ENCODE measurements at regions not wholly inside any gene's neighbourhood (a gene's known extent, or its start where the extent isn't known, plus 50 kb on each side); places are given as distances from the start of the nearest gene placed in this dataset.

DNA sequence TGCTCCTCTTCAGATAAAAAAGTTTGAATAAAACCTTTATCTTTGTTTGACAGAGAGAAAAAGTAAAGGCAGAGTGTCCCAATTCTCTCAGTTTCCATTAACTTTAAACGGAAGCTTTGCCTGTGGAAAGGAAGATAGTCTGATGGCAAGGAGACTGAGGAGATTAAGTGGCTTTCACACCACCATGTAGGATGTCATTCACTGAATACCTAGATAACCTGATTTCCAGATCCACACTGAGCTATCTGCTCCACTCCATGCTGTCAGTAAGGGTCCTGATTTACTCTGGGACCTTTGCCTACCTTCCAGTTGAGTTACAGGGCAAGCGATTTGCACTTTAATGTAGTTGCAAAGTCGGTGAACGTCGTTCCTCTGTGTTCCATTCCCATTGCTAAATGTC is 233.4 kb upstream of the TBL1XR1 start:
- no peak overlapping the region for H3K27ac Mint-ChIP-seq
- no peak overlapping the region for H3K4me3 Mint-ChIP-seq
- DNase-seq (no peak), ATAC-seq (replicated peaks) (no peak)
- no peaks in the 10 kb centered on the region for H3K9me3 Mint-ChIP-seq
- no peaks in the 10 kb centered on the region for H3K27me3 Mint-ChIP-seq
- peaks cover 7% of the 10 kb centered on the region for H3K36me3 Mint-ChIP-seq (ENCODE audit: insufficient read depth)
- peaks cover 16 to 18% of the 10 kb centered on the region in 2 donors for H3K4me1 Mint-ChIP-seq (ENCODE audit: low read depth in 2 of 2)

DNA sequence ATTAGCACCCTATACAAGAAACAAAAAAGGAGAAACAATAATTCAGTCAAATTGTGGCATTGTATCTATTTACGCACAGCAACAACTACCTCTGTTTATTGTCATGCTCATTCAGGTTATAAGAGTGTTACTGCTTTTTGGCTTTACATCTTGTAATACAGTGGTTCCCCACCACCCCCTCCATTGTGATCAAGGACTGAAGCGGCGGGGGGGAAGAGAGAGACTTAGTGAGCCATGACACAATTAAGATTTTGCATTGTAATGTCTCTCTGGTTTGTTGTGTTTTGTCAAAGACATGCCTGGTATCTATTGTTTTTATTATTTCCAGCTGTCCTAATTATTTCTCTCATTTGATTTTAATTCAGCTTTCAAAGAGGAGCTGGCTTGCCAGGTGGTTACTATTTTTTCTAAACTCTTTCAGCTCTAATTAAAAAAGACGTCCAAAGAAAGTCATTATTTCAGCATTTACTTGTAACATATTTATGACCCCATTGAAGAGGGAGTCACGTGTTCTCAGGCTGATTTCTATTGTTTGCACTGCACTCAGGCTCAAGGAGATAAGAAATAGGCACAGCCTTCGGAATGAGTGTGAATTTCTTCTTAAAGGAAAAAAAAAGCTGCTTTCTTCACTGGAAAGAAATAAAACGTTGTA is 234.4 kb upstream of the TBL1XR1 start:
- no peaks in the 10 kb centered on the region for H3K9me3 Mint-ChIP-seq
- H3K27me3 Mint-ChIP-seq = no peaks in the 10 kb centered on the region
- no peak overlapping the region for H3K4me3 Mint-ChIP-seq
- DNase-seq = no peak
- no peak for ATAC-seq (replicated peaks)
- peaks cover 7% of the 10 kb centered on the region for H3K36me3 Mint-ChIP-seq (ENCODE audit: insufficient read depth)
- H3K27ac Mint-ChIP-seq = no peak overlapping the region
- peaks cover 13 to 14% of the 10 kb centered on the region in 2 donors for H3K4me1 Mint-ChIP-seq (ENCODE audit: low read depth in 2 of 2)

DNA sequence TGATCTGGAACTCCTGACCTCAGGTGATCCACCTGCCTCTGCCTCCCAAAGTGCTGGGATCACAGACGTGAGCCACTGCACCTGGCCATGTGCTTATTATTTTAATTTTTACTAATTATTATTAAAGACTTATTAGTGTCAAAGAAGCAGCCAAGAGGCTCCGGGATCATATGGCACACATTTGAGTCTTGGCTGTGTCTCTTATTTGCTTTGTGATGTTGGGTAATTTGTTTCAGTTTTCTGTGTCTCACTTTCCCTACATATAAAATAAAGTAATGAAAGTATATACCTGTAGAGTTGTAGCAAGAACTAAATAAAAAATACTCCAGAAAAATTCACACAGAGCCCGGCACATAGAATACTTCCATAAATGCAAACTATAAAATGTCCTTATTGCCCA is 238.0 kb upstream of the TBL1XR1 start:
- Mint-ChIP-seq H3K9me3 (no peaks in the 10 kb centered on the region), H3K27ac (no peak overlapping the region), H3K4me1 (ENCODE audit: low read depth in 2 of 2) (peaks cover 0 to 1% of the 10 kb centered on the region in 2 donors), H3K4me3 (no peak overlapping the region), H3K27me3 (no peaks in the 10 kb centered on the region), H3K36me3 (ENCODE audit: insufficient read depth) (peaks cover 3% of the 10 kb centered on the region)
- DNase-seq (no peak), ATAC-seq (replicated peaks) (no peak)

GRCh38 chr3:177437513-177438337 is 240.4 kb upstream of the TBL1XR1 start:
- no peak for DNase-seq
- no peak overlapping the region for H3K4me3 Mint-ChIP-seq
- H3K9me3 Mint-ChIP-seq = no peaks in the 10 kb centered on the region
- no peak for ATAC-seq (replicated peaks)
- no peak overlapping the region for H3K27ac Mint-ChIP-seq
- H3K36me3 Mint-ChIP-seq (ENCODE audit: insufficient read depth) = peaks cover 3% of the 10 kb centered on the region
- no peaks in the 10 kb centered on the region for H3K27me3 Mint-ChIP-seq
- H3K4me1 Mint-ChIP-seq (ENCODE audit: low read depth in 2 of 2) = peaks cover 0 to 1% of the 10 kb centered on the region in 2 donors

DNA sequence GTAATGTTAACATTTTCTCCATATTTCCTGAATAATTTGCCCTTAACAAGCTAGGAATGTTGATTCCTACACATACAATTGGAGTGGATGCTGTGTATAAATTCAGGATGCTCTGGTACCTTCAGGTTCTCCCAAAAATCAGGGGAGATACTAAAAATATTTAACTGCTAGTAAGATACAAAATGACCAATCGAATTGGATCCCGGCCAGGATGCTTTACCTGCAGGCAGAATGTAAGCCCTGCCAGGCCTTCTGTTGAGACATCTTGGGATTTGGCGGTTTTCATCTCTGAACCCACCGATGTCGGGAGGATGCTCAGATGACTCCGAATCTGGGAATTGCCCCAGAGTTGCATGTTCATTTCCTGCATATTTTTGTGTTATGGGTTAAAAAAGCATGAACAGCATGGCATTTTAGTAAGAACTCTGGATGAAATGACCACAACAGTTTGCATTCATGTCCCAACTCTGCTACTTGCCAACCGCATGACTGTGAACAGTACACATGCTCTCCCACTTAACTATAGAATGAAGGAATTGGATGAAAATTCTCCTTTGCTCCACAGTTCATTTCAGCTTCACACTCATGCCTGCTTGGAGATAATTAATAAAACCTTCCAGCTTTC is 241.4 kb upstream of the TBL1XR1 start:
- no peak overlapping the region for H3K4me3 Mint-ChIP-seq
- DNase-seq = no peak
- no peaks in the 10 kb centered on the region for H3K9me3 Mint-ChIP-seq
- no peak for ATAC-seq (replicated peaks)
- no peaks in the 10 kb centered on the region for H3K27me3 Mint-ChIP-seq
- peak overlapping the region in 1 of 2 donors; percentile 67 for H3K27ac Mint-ChIP-seq
- H3K36me3 Mint-ChIP-seq (ENCODE audit: insufficient read depth) = peaks cover 2% of the 10 kb centered on the region
- H3K4me1 Mint-ChIP-seq (ENCODE audit: low read depth in 2 of 2) = peaks cover 0 to 1% of the 10 kb centered on the region in 2 donors

- no peak for DNase-seq
- Mint-ChIP-seq H3K27ac (no peak overlapping the region), H3K4me3 (no peak overlapping the region), H3K36me3 (ENCODE audit: insufficient read depth) (no peaks in the 10 kb centered on the region), H3K9me3 (no peaks in the 10 kb centered on the region), H3K4me1 (ENCODE audit: low read depth in 2 of 2) (peaks cover 0 to 1% of the 10 kb centered on the region in 2 donors), H3K27me3 (no peaks in the 10 kb centered on the region)
- no peak for ATAC-seq (replicated peaks)
These were observed 242.5 kb upstream of the TBL1XR1 start for GRCh38 chr3:177439694-177440269.

DNA sequence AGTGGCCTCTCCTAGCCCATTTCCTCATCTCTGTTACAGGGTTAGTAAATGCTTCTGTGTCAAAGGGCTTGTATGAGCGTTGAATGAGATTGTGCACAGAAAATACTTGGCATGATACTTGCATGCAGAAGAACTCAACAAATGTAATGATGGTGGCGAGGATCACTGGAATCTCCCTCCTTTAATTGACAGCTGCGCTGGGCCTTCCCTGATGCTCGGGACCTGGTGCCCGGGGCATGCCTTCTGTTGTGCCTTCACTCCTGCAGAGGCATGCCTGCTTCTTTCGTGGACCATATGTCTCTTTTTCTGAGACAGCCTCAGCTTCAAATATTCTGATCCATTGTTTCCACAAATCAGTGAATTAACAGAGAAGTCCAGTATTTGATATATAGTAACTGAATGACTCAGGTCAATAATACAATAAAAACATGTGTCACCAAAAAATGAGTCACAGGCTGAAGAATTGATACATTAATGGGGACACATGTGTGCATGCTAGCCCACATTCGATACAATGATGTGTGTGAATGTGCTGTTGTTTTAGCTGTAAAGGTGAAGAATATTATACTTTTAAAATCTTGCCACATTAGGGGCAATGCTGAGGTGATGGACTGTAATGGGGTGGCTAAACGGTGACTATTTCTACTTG is 243.3 kb upstream of the TBL1XR1 start:
- no peak for ATAC-seq (replicated peaks)

DNA sequence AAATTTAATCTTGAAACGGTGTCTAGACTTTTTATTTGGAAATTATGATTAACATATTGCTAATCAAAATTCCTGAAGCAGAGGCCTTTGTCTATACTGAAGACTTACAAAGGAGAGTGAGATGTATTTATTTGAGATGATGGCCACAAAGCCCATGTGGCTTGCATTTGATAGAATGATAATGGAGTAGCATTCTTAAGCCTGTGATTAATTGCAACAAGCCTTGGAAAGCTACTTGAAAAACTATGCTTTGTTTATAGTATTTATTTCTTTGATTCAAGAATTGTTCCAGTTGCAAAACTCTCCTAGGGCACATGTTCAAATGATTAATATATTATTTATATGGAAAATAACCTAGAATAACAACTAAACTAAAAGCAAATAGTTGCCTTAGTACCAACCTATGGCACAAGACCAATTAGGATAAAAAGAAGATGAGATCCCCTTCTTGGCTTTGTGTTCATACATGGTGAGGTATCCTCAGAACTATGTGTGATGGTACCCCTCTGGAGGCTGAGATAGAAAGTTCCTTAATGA is 244.1 kb upstream of the TBL1XR1 start:
- H3K27ac Mint-ChIP-seq = no peak overlapping the region
- DNase-seq (no peak), ATAC-seq (replicated peaks) (no peak)
- peaks cover 0 to 1% of the 10 kb centered on the region in 2 donors for H3K4me1 Mint-ChIP-seq (ENCODE audit: low read depth in 2 of 2)
- no peaks in the 10 kb centered on the region for H3K36me3 Mint-ChIP-seq (ENCODE audit: insufficient read depth)
- no peaks in the 10 kb centered on the region for H3K9me3 Mint-ChIP-seq
- no peaks in the 10 kb centered on the region for H3K27me3 Mint-ChIP-seq
- no peak overlapping the region for H3K4me3 Mint-ChIP-seq

More for the DNA sequence above, 243.3 kb upstream of the TBL1XR1 start:
- no peaks in the 10 kb centered on the region for H3K27me3 Mint-ChIP-seq
- no peak overlapping the region for H3K4me3 Mint-ChIP-seq
- DNase-seq = no peak
- H3K27ac Mint-ChIP-seq = no peak overlapping the region
- H3K36me3 Mint-ChIP-seq (ENCODE audit: insufficient read depth) = no peaks in the 10 kb centered on the region
- no peaks in the 10 kb centered on the region for H3K9me3 Mint-ChIP-seq
- H3K4me1 Mint-ChIP-seq (ENCODE audit: low read depth in 2 of 2) = peaks cover 0 to 1% of the 10 kb centered on the region in 2 donors

GRCh38 chr3:177441813-177442646 is 244.7 kb upstream of the TBL1XR1 start:
- Mint-ChIP-seq H3K4me1 (ENCODE audit: low read depth in 2 of 2) (peaks cover 0 to 1% of the 10 kb centered on the region in 2 donors), H3K27me3 (no peaks in the 10 kb centered on the region), H3K27ac (no peak overlapping the region), H3K36me3 (ENCODE audit: insufficient read depth) (no peaks in the 10 kb centered on the region), H3K4me3 (no peak overlapping the region), H3K9me3 (no peaks in the 10 kb centered on the region)
- no peak for ATAC-seq (replicated peaks)
- no peak for DNase-seq

- DNase-seq (no peak), ATAC-seq (replicated peaks) (no peak)
- no peaks in the 10 kb centered on the region for H3K9me3 Mint-ChIP-seq
These were observed 246.2 kb upstream of the TBL1XR1 start for GRCh38 chr3:177443469-177443868.

DNA sequence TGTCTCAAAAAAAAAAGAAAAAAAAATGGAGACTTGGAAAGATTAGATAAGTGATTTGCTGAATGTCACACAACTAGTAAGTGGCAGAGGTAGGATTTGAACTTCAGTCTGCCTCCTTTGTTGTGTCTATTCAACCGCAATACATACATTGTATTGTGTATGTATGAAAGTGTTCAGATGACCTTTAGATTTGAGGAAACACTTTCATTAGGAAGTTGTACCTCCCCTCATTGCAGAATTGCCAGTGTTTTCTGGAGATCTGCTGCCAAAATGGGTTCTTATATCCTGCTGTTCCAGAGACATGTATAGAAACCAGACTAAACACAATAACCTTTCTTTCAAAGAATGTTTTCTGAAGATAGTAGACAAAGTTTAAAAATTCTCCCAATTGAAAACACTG is 247.4 kb upstream of the TBL1XR1 start:
- Mint-ChIP-seq H3K27me3 (no peaks in the 10 kb centered on the region), H3K4me3 (no peak overlapping the region), H3K9me3 (no peaks in the 10 kb centered on the region), H3K27ac (no peak overlapping the region), H3K36me3 (ENCODE audit: insufficient read depth) (no peaks in the 10 kb centered on the region), H3K4me1 (ENCODE audit: low read depth in 2 of 2) (peaks cover 9 to 17% of the 10 kb centered on the region in 2 donors)
- DNase-seq (no peak), ATAC-seq (replicated peaks) (no peak)

More at GRCh38 chr3:177443469-177443868, 246.2 kb upstream of the TBL1XR1 start:
- Mint-ChIP-seq H3K4me3 (no peak overlapping the region), H3K36me3 (ENCODE audit: insufficient read depth) (no peaks in the 10 kb centered on the region), H3K27ac (no peak overlapping the region), H3K4me1 (ENCODE audit: low read depth in 2 of 2) (peaks cover 0 to 10% of the 10 kb centered on the region in 2 donors), H3K27me3 (no peaks in the 10 kb centered on the region)

DNA sequence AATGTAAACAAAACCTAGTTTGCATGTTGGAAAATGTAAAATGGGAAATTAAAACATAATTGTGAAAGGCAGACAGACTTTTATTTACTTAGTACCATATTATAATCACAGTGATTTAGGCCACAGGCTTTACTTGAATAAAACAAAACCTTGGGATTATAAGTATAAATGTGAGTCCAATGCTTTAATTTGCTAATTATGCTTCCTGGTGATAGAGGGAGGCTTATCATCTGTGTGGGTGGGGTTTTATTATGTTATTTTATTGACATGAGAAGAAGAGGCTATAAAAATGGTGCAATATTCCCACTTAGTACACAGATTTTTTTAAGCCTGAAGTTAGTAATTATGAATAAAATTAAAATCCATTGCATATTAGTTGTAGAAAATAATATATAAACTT is 248.3 kb upstream of the TBL1XR1 start:
- H3K9me3 Mint-ChIP-seq = no peaks in the 10 kb centered on the region
- no peaks in the 10 kb centered on the region for H3K27me3 Mint-ChIP-seq
- H3K27ac Mint-ChIP-seq = no peak overlapping the region
- H3K4me3 Mint-ChIP-seq = no peak overlapping the region
- DNase-seq = no peak
- ATAC-seq (replicated peaks) = no peak
- H3K4me1 Mint-ChIP-seq (ENCODE audit: low read depth in 2 of 2) = peaks cover 12 to 20% of the 10 kb centered on the region in 2 donors
- no peaks in the 10 kb centered on the region for H3K36me3 Mint-ChIP-seq (ENCODE audit: insufficient read depth)

All from effector memory CD8-positive, alpha-beta T cell (primary cell).